Psoas muscle (tissue), 7 donors: ENCODE measurements at regions not wholly inside any gene's neighbourhood (a gene's known extent, or its start where the extent isn't known, plus 50 kb on each side); places are given as distances from the start of the nearest gene placed in this dataset.
"Not testable (repeated sequence)": the region's sequence is repeated elsewhere in the genome, so short reads cannot be mapped to it uniquely, and the experiment has no call there.

ENCODE experiments used
- ATAC-seq, 4 donors: fragments of 200-7000 bp; cut with Tn5 transposase; one replicate each; pipeline ENCODE4 v1.9.1; 2020; ENCODE audit warnings: moderate library complexity in 3 of 4, mild to moderate bottlenecking in 2 of 4
- DNase-seq, 2 donors: peaks; one replicate each; pipeline ENCODE4 v3.0.0-alpha.2; 2020
- H3K27ac ChIP-seq: fragments of 200-600 bp; one replicate; pipeline ENCODE4 v1.8.0; 2022
- H3K27me3 ChIP-seq, 3 donors: fragments of 200-600 bp in 1 of 3; one replicate each; pipeline versions ENCODE4 v1.6.1 to v1.8.0; 2013 to 2022; ENCODE audit warnings: low read length in 2 of 3, mild to moderate bottlenecking in 2 of 3, moderate library complexity in 1 of 3; ENCODE audit not compliant: insufficient read depth in 3 of 3
- H3K36me3 ChIP-seq, 2 donors: fragments of 200-600 bp in 1 of 2; one replicate each; pipeline versions ENCODE4 v1.6.1 to v1.8.0; 2013 to 2022; ENCODE audit warnings: low read depth in 1 of 2, mild to moderate bottlenecking in 1 of 2, moderate library complexity in 1 of 2; ENCODE audit not compliant: insufficient read depth in 1 of 2
- H3K4me1 ChIP-seq: fragments of 200-600 bp; one replicate; pipeline ENCODE4 v1.8.0; 2022
- H3K4me3 ChIP-seq: fragments of 200-600 bp; one replicate; pipeline ENCODE4 v1.8.0; 2022; ENCODE audit warnings: mild to moderate bottlenecking
- H3K9me3 ChIP-seq: fragments of 200-600 bp; one replicate; pipeline ENCODE4 v1.8.0; 2022
- WGBS, 3 donors: extraction: QIAGEN DNeasy Blood & Tissue Kit; methylation state at CpG; one replicate each; pipeline versions ENCODE4 v1.1.6 to v1.1.7; 2013; 5-methylcytosine and 5-hydroxymethylcytosine counted together
- intact Hi-C, 2 donors: fragments of 100-400 bp; cut with DNase I; formaldehyde crosslinking; loops; one replicate each; pipeline versions ENCODE4 v1.11.0 to v1.14.2; 2022
- TF ChIP-seq, protein P1 (sequence below): fragments of 200-600 bp; IDR thresholded peaks from one replicate; pipeline ENCODE4 v1.8.0; 2022; ENCODE audit warnings: antibody characterized with exemption
- donor health status: healthy with polysubstance abuse.
- donor health status: DM: no; HTN: no; CAD: no; lungs with moderate emphysema.
- donor health status: Bipolar disorder and iron deficiency.
- donor health status: healthy.
- donor health status: DM: yes; HTN: yes; CAD: no.
- donor health status: DM: no; HTN: no; CAD: no.
- donor health status: DM: yes; HTN: yes; CAD: no.

DNA sequence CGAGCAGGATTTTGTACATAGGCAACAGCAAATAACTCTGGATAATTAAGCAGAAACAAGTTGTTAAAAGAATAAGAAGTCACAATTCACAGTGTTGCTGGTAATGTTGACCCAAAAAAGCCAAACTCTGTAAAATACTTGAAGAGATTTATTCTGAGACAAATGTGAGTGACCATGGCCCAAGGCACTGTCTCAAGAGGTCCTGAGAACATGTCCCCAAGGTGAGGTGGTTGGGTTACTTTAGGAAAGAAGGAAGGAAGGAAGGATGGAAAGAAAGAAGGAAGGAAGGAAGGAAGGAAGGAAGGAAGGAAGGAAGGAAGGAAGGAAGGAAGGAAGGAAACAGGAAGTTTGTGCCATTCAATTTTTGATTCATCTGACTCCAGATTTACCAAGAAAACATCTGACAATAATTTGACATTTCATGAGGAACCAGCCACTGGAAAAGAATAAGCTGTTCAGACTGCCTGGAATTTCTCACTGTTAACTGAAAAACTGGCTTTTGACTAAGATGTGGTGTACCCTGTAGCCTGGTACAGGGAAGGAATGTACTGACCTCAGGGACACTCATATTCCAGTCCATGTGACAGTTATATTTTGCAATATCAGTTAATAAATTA is 295.9 kb upstream of the TNC start:
- Histone ChIP-seq H3K27me3 (no peaks in the 10 kb centered on the region), H3K4me3 (no peak overlapping the region), H3K9me3 (no peaks in the 10 kb centered on the region), H3K27ac (no peak overlapping the region), H3K4me1 (no peaks in the 10 kb centered on the region), H3K36me3 (no peaks in the 10 kb centered on the region)
- TF ChIP-seq, protein P1, sequence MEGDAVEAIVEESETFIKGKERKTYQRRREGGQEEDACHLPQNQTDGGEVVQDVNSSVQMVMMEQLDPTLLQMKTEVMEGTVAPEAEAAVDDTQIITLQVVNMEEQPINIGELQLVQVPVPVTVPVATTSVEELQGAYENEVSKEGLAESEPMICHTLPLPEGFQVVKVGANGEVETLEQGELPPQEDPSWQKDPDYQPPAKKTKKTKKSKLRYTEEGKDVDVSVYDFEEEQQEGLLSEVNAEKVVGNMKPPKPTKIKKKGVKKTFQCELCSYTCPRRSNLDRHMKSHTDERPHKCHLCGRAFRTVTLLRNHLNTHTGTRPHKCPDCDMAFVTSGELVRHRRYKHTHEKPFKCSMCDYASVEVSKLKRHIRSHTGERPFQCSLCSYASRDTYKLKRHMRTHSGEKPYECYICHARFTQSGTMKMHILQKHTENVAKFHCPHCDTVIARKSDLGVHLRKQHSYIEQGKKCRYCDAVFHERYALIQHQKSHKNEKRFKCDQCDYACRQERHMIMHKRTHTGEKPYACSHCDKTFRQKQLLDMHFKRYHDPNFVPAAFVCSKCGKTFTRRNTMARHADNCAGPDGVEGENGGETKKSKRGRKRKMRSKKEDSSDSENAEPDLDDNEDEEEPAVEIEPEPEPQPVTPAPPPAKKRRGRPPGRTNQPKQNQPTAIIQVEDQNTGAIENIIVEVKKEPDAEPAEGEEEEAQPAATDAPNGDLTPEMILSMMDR: no peak
- intact Hi-C loops: no loop called here
- ATAC-seq (no peak), DNase-seq (no peak)
- 61 to 79% (median 66%) methylated on average over 1 of the region's 1 CpG for WGBS, 3 donors

DNA sequence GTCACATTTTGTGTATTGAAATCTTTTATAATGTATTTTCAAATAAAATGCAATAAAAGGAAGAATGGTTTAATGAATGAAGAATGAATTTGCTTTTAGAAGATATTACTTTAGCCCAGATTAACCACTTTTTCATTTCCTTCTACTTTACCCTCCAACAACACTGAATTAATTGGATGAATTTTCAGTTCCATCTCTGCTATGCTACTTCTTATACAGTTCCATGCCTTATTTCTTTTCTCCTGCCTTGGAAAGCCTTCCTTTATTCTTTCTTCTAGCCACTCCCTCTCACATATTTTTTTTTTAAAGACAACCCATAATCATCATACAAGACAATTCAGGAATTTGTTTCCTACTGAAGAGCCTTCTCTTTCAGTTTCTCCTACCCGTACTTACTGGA is 296.6 kb upstream of the TNC start:
- Histone ChIP-seq H3K27ac (no peak overlapping the region), H3K4me1 (no peaks in the 10 kb centered on the region), H3K27me3 (no peaks in the 10 kb centered on the region), H3K36me3 (no peaks in the 10 kb centered on the region), H3K4me3 (no peak overlapping the region), H3K9me3 (no peaks in the 10 kb centered on the region)
- WGBS, 3 donors: 79 to 90% (median 85%) methylated on average over 1 of the region's 1 CpG
- TF ChIP-seq, protein P1: no peak
- DNase-seq (no peak), ATAC-seq (no peak)
- intact Hi-C loops: no loop called here

DNA sequence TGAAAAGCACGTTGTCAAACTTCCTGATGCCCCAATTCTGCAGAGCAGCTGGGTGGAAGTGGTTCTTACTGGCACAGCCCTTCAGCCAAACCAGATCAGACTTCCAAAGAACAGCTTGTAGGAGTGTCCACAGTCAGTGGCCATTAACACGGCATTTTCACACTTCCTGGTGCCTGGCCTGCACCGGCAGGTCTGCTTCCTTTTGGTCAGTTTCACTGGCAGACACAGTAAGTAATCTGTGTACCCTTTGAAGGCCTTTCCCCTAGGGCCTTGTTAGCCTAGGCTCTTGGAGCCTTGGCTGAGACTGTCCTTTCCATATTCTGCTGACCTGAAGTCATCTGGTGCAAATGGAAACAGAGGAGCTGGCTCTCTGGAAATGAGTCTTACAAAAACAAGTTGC is 297.5 kb upstream of the TNC start:
- H3K27ac ChIP-seq: no peak overlapping the region
- 24 to 38% (median 35%) methylated on average over 3 of the region's 3 CpGs for WGBS, 3 donors
- peaks cover 2% of the 10 kb centered on the region for H3K9me3 ChIP-seq
- intact Hi-C loops: no loop called here
- ATAC-seq (no peak), DNase-seq (no peak)
- no peaks in the 10 kb centered on the region for H3K4me1 ChIP-seq
- no peak overlapping the region for H3K4me3 ChIP-seq
- no peaks in the 10 kb centered on the region for H3K36me3 ChIP-seq
- H3K27me3 ChIP-seq: no peaks in the 10 kb centered on the region
- TF ChIP-seq, protein P1: no peak

DNA sequence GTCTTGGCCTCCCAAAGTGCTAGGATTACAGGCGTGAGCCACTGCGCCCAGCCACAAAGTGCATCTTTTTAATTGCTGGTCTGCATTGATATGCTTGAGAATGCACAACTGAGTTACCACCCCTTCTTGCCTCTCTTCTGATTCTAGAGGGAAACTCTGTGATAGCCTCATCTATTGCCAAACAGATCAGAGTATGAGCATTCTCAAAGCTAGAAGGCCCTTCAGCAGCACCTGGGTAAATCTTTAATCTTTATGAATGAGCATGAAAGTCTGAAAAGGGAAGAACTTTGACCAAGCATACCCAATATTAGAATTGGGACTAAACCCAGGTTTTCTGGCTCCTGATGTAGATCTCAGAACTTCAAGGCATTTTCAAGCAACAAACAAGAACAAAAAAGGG is 298.3 kb upstream of the TNC start:
- H3K27me3 ChIP-seq: no peaks in the 10 kb centered on the region
- ATAC-seq (no peak), DNase-seq (no peak)
- intact Hi-C loops: no loop called here
- H3K4me3 ChIP-seq: no peak overlapping the region
- H3K27ac ChIP-seq: no peak overlapping the region
- H3K36me3 ChIP-seq: no peaks in the 10 kb centered on the region
- H3K4me1 ChIP-seq: no peaks in the 10 kb centered on the region
- 79 to 95% (median 90%) methylated on average over 2 of the region's 2 CpGs for WGBS, 3 donors
- TF ChIP-seq, protein P1: no peak
- peaks cover 9% of the 10 kb centered on the region for H3K9me3 ChIP-seq

DNA sequence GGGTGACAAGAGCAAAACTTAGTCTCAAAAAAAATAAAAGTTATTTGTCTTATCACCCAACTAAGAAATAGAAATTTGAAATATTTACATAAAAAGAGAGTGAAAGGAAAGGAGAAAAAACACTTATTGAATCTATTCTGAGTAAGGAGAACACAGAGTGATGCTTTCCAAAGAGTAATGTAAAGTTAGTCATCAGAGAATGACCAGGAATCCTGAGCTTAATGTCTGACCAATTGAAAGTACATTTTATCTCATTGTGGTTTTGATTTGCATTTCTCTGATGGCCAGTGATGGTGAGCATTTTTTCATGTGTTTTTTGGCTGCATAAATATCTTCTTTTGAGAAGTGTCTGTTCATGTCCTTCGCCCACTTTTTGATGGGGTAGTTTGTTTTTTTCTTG is 300.2 kb upstream of the TNC start:
- H3K4me3 ChIP-seq, DNase-seq, H3K36me3 ChIP-seq, intact Hi-C loops, H3K27ac ChIP-seq, H3K9me3 ChIP-seq, ATAC-seq, H3K27me3 ChIP-seq, H3K4me1 ChIP-seq: not testable (repeated sequence)
- WGBS, 3 donors: 53 to 100% (median 87%) methylated on average over 1 of the region's 1 CpG
